ENCODE measurements at regions not wholly inside any gene's neighbourhood (a gene's known extent, or its start where the extent isn't known, plus 50 kb on each side); places are given as distances from the start of the nearest gene placed in this dataset.

- no peak overlapping the region for H4K8ac ChIP-seq (replicated peaks; ENCODE audit: insufficient read length, low read depth, low read length)
- no peaks in the 10 kb centered on the region for H4K20me1 ChIP-seq (ENCODE audit: control insufficient read depth, insufficient read depth, insufficient read length)
- no peak overlapping the region for H2BK5ac ChIP-seq (ENCODE audit: insufficient read length, low read length)
- no peaks in the 10 kb centered on the region for H3K27me3 ChIP-seq (ENCODE audit: insufficient read depth, low read length)
- WGBS (ENCODE audit: extremely low coverage, insufficient read length, low lambda C conversion rate): no CpG with 5 or more reads among the region's 3 CpGs
- Mint-ChIP-seq H3K36me3 (ENCODE audit: insufficient read depth in 1 of 3, low read depth in 3 of 3) (no peaks in the 10 kb centered on the region), H3K27me3 (ENCODE audit: low read depth) (peaks cover 9% of the 10 kb centered on the region; the same call in 1 of the 2 replicates), H3K4me3 (no peak overlapping the region), H3K9me3 (no peaks in the 10 kb centered on the region), H3K4me1 (no peaks in the 10 kb centered on the region), H3K27ac (peak overlapping the region in 1 of 3 experiments; percentile 19; a peak in 1 of 7 replicates)
- no peak overlapping the region for H4K91ac ChIP-seq (ENCODE audit: insufficient read length, low read depth, low read length)
- H3K4ac ChIP-seq (ENCODE audit: low read depth, low read length): no peak overlapping the region
- no peak overlapping the region for H2BK20ac ChIP-seq (ENCODE audit: low read depth, low read length, poor library complexity, severe bottlenecking)
- no peaks in the 10 kb centered on the region for H3K9me3 ChIP-seq (ENCODE audit: control insufficient read depth, low read depth, low read length)
- H2BK120ac ChIP-seq (ENCODE audit: low read depth, low read length, poor library complexity, severe bottlenecking): no peak overlapping the region
- H2AK5ac ChIP-seq (ENCODE audit: insufficient read length, low read length): no peak overlapping the region
- H3K23me2 ChIP-seq (ENCODE audit: insufficient read length, low read depth, low read length, poor library complexity, severe bottlenecking): no peaks in the 10 kb centered on the region
- DNase-seq: no peak
- no peaks in the 10 kb centered on the region for H3K79me2 ChIP-seq (ENCODE audit: insufficient read depth, low read length)
- no peak overlapping the region for H3K23ac ChIP-seq (ENCODE audit: insufficient read length, low read depth, low read length)
- H4K5ac ChIP-seq (ENCODE audit: insufficient read length, low read depth, low read length): no peak overlapping the region
- no peak overlapping the region for H3K14ac ChIP-seq (ENCODE audit: insufficient read depth, low read length)
- no peak overlapping the region for H3K18ac ChIP-seq (ENCODE audit: insufficient read length, low read depth, low read length)
- H3K56ac ChIP-seq (ENCODE audit: insufficient read length, low read depth, low read length): no peak overlapping the region
- no peak overlapping the region for H2BK12ac ChIP-seq (ENCODE audit: insufficient read length, low read depth, low read length)
- no peaks in the 10 kb centered on the region for H3K79me1 ChIP-seq (ENCODE audit: insufficient read depth, low read depth, low read length, poor library complexity, severe bottlenecking)
- no peak overlapping the region for H3K4me2 ChIP-seq (ENCODE audit: insufficient read depth, insufficient read length, low read length)
- no peak for TF ChIP-seq CTCF (conservative IDR thresholded peaks at IDR 0.05)
- H3K27ac ChIP-seq (ENCODE audit: insufficient read length, low read depth, low read length): no peak overlapping the region
- H2AFZ ChIP-seq (ENCODE audit: low read length): no peak overlapping the region
- no peak overlapping the region for H3T11ph ChIP-seq (ENCODE audit: low read length)
- no peak overlapping the region for H3K9ac ChIP-seq (ENCODE audit: extremely low read depth, insufficient read length, low read length)
- H2BK15ac ChIP-seq (ENCODE audit: low read depth, low read length): no peak overlapping the region
- H3K4me1 ChIP-seq (ENCODE audit: insufficient read depth, low read length): no peaks in the 10 kb centered on the region
Observed at GRCh38 chr13:44133626-44134025, 240.0 kb upstream of the SERP2 start.

Data from H9 (cell line).